Chondrocyte (in vitro differentiated cells): ENCODE measurements at regions not wholly inside any gene's neighbourhood (a gene's known extent, or its start where the extent isn't known, plus 50 kb on each side); places are given as distances from the start of the nearest gene placed in this dataset.
"Not testable (repeated sequence)": the region's sequence is repeated elsewhere in the genome, so short reads cannot be mapped to it uniquely, and the experiment has no call there.

Source experiments
- DNase-seq: peaks from one replicate; pipeline ENCODE4 v3.0.0; 2021; ENCODE audit warnings: mixed read lengths, low spot score
- H3K27ac Mint-ChIP-seq: one replicate; pipeline ENCODE4 v1.8.0; 2021; ENCODE audit warnings: mild to moderate bottlenecking, moderate library complexity, mixed read lengths; ENCODE audit not compliant: unreplicated experiment
- H3K27me3 Mint-ChIP-seq: 2 replicates; pipeline ENCODE4 v1.8.0; 2021; ENCODE audit warnings: low read depth, mixed read lengths
- H3K36me3 Mint-ChIP-seq: 2 replicates; pipeline ENCODE4 v1.8.0; 2021; ENCODE audit warnings: low read depth, mixed read lengths
- H3K4me1 Mint-ChIP-seq: 2 replicates; pipeline ENCODE4 v1.8.0; 2021; ENCODE audit warnings: low read depth, mild to moderate bottlenecking, mixed read lengths
- H3K4me3 Mint-ChIP-seq: one replicate; pipeline ENCODE4 v1.8.0; 2021; ENCODE audit warnings: mild to moderate bottlenecking, moderate library complexity, mixed read lengths; ENCODE audit not compliant: unreplicated experiment
- H3K9me3 Mint-ChIP-seq: 2 replicates; pipeline ENCODE4 v1.8.0; 2021; ENCODE audit warnings: low read depth, mixed read lengths
- CTCF ChIP-seq: fragments of 200-600 bp; sonication (generic); IDR thresholded peaks from 2 replicates; pipeline ENCODE4 v1.5.0; 2021; ENCODE audit warnings: antibody characterized with exemption, mild to moderate bottlenecking, moderate library complexity

- DNase-seq: no peak
- no peaks in the 10 kb centered on the region for H3K27me3 Mint-ChIP-seq
- no peak for TF ChIP-seq CTCF
- H3K4me1 Mint-ChIP-seq: no peaks in the 10 kb centered on the region
- no peak overlapping the region for H3K4me3 Mint-ChIP-seq
- H3K27ac Mint-ChIP-seq: no peak overlapping the region
- no peaks in the 10 kb centered on the region for H3K36me3 Mint-ChIP-seq
- no peaks in the 10 kb centered on the region for H3K9me3 Mint-ChIP-seq
Observed at GRCh38 chr10:15428681-15429080, 57.6 kb upstream of the FAM171A1 start.

DNA sequence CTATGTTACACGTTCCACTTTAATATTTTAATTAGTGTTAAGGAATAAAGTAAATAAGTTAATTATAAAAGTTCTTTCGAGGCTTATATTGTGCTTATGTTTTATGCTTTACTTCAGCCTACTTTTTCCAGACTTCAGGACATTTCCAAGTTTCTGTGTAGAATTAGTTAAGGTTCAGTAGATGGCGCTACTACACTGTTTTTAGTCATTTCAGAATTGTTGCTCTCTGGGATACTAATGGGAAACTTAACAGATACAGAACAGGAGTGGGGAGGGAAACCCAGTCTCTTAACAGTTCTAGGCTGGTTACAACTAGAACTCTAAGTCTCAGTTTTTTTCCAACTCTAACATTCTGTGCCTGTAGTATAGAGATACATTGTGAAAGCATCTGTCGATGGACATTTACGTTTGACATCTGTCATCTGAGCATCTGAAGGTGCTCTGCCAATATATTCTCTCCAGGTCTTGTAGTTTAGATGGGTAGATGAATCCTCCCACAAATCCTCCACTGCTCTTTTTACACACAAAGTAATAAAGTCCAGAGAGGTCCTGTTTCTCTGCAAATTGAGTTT lies 56.8 kb upstream of the FAM171A1 start:
- no peaks in the 10 kb centered on the region for H3K36me3 Mint-ChIP-seq
- DNase-seq: no peak
- H3K9me3 Mint-ChIP-seq: no peaks in the 10 kb centered on the region
- no peak overlapping the region for H3K4me3 Mint-ChIP-seq
- H3K27me3 Mint-ChIP-seq: no peaks in the 10 kb centered on the region
- H3K27ac Mint-ChIP-seq: no peak overlapping the region
- peak; percentile 89 for TF ChIP-seq CTCF
- no peaks in the 10 kb centered on the region for H3K4me1 Mint-ChIP-seq

DNA sequence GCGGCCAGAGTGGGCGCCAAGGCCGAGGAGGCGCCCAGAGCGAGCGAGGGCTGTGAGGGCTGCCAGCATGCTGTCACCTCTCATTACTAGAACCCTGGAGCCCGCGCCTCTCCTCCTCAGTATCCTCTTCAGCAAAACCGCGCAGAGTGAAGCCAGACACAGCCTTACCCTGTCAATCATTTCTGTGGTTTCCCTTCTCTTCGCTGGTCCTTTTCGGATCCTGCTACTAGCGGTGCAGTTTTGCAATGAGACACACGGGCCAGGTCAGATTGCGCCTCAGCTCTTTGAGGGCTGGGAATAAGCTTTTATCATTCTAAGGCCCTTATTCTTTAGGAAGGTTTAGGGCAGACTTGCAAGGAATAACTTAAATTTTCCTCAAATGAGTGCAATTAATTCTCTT lies 55.5 kb upstream of the FAM171A1 start:
- Mint-ChIP-seq H3K27ac (no peak overlapping the region), H3K4me1 (no peaks in the 10 kb centered on the region), H3K4me3 (no peak overlapping the region), H3K27me3 (peaks cover 1% of the 10 kb centered on the region), H3K36me3 (no peaks in the 10 kb centered on the region), H3K9me3 (no peaks in the 10 kb centered on the region)
- TF ChIP-seq CTCF: no peak
- DNase-seq: no peak

GRCh38 chr10:15426115-15426514 lies 55.0 kb upstream of the FAM171A1 start:
- no peak for DNase-seq
- Mint-ChIP-seq H3K36me3 (no peaks in the 10 kb centered on the region), H3K4me1 (no peaks in the 10 kb centered on the region), H3K27ac (no peak overlapping the region), H3K27me3 (peaks cover 1% of the 10 kb centered on the region), H3K9me3 (no peaks in the 10 kb centered on the region), H3K4me3 (no peak overlapping the region)
- TF ChIP-seq CTCF: no peak

- not testable (repeated sequence) for H3K27ac Mint-ChIP-seq, H3K4me1 Mint-ChIP-seq, DNase-seq, H3K4me3 Mint-ChIP-seq, H3K27me3 Mint-ChIP-seq, H3K9me3 Mint-ChIP-seq, H3K36me3 Mint-ChIP-seq
Observed at GRCh38 chr10:15421875-15422274, 50.8 kb upstream of the FAM171A1 start.
